CD4-positive, alpha-beta T cell treated with Interleukin-12 subunit alpha and Interleukin-12 subunit beta, for 1 hour (primary cell): ENCODE measurements at regions not wholly inside any gene's neighbourhood (a gene's known extent, or its start where the extent isn't known, plus 50 kb on each side); places are given as distances from the start of the nearest gene placed in this dataset.

ENCODE experiments used
- DNase-seq: peaks from one replicate; pipeline ENCODE4 v3.0.0-alpha.2; 2020

DNA sequence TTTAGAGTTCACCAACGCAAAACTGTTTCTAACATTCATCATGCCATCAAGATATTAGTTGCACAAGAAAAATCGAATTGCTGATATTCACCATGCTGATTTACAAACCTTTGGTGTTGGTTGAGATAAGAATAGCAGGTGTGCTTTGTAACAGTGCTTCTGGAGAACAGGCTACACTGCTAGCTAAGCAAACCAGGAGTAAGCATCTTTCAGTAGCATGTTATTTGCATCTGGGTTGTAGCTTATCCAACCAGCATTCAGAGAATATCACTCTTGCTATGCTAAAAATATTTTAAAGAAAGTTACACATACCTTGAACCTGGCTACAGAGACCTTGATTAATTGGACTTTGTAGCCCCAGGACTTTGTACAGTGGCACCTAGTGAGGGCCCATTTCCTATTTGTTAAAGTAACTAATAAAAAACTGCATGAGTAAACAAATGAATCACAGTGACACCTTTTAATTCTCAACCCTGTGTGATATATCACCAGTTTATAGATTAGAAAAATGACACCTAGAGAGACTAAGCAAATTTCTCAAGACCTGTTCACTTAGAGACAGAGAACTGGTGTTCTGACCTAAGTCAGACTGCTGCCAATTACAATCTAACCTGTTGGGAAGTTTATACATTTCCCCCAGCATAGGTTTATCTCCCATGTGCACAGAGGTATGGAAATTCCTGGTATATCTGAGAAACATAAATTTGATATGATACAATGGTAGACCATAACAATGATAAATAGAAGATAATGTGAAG, 435.5 kb upstream of the TGFBR2 start:
- DNase-seq: no peak

- no peak for DNase-seq
Observed at GRCh38 chr3:30174357-30174756, 432.0 kb upstream of the TGFBR2 start.

GRCh38 chr3:30180310-30181177, 425.9 kb upstream of the TGFBR2 start:
- no peak for DNase-seq

- DNase-seq: no peak
Observed at GRCh38 chr3:30181178-30181465, 425.3 kb upstream of the TGFBR2 start.

DNA sequence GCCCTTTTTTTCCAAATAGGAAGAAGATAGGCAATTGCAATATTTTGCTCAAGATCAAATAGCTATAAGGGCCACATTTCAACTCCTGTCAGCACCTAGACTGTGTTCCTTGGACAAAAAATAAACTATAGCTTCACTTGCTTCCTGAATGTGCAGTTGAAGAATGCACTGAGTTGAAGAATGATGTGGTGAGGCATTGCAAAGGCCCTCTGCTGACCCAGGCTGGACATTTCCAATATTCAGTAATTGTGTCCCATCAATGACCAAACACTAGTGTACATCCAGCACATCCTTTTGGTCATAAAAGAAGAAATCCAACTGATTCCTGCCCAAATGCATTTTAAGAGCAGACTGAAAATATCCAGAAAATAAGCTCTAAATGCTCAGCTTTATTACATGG, 424.8 kb upstream of the TGFBR2 start:
- no peak for DNase-seq

GRCh38 chr3:30183421-30183820, 423.0 kb upstream of the TGFBR2 start:
- no peak for DNase-seq

GRCh38 chr3:30184091-30184810, 422.1 kb upstream of the TGFBR2 start:
- no peak for DNase-seq

DNA sequence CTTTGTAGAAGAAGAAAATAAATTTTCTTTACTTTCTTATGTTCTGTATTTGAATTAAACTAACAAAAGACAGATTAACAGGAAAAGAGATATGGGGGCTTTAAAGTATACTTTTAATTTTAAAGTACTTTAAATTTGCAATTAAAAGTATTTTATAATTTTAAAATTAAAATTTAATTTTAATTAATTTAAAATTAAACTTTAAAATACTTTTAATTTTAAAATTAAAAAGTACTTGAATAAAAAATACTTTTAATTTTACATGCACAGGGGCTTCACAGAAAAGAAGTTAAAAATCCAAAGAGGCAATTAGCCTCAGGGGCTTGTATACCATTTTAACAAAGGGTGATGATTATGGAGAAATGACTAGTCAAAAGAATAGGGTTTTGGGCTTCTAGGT, 420.5 kb upstream of the TGFBR2 start:
- DNase-seq: no peak

- no peak for DNase-seq
Observed at GRCh38 chr3:30186741-30187219, 419.6 kb upstream of the TGFBR2 start.

DNA sequence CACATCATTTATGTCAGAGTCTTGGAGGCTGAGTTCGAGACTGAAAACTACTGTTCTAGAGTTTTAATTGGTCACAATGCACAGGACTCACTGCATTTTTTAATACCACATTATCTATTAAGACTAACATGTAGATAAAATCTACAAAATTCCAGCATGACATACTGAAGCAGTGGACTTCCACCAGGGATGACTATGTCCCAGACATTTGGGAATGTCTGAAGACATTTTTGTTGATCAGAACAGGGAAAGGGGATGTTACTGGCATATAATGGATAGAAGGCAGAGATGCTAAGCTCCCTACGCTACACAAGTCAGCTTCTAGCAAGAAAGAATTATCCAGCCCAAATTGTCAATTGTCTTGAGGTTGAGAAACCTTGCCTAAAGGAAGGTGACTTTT, 419.0 kb upstream of the TGFBR2 start:
- no peak for DNase-seq

DNA sequence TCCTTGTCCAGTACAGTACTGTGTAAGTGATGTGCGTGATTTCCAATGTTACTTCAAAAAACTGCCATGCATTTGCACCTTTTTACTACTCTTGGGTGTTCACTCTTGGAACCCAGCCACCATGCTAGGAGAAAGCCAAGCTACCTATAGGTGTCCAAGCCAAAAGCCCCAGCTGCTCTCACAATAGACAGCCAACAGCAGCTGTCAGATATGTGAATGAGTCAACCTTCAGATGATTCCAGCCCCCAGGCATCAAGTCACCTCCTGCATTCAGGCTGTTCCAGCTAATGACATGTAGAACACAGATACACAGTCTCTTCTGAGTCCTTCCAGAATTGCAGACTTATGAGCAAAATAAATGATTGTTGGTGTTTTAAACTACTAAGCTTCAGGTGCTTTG, 417.7 kb upstream of the TGFBR2 start:
- no peak for DNase-seq

GRCh38 chr3:30189900-30190299, 416.5 kb upstream of the TGFBR2 start:
- no peak for DNase-seq

- DNase-seq: no peak
Observed at GRCh38 chr3:30193625-30194044, 412.8 kb upstream of the TGFBR2 start.

DNA sequence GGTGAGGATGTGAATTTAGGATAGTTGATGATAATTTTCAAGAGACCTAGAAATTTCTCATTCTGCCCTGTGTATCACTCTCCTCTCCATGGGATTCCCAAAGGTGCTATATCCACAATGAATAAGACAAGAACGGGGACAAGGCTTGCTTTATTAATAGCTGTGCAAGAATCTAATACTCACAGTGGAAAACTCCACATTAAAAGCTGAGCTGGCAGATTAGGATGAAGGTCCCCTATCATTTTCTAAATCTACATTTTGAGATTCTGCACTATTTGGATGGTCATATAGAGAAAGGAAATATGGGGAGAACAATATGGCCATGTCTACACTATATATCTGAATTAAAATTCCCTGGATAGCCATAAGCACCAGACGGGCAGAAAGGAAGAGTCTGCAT, 411.0 kb upstream of the TGFBR2 start:
- no peak for DNase-seq

DNA sequence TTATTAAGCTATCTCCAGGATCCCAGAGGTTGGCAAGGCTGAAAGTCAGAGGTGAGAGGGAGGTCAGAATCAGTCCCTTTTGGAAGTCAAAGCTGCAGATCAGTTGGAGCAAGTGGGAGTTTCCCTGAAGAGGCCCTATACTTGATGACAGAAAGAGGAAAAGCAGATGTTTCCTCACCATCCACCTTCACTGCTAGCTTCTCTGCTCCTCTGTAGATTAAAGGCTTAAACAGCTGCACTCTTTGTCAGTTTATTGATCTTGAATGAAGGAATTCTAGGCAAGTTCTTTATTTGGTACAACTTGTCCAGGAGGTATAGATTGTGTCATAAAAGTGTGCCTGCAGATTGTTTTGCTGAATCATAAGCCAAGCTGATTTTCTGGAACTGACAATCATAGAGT, 408.2 kb upstream of the TGFBR2 start:
- no peak for DNase-seq

GRCh38 chr3:30199096-30199759, 407.2 kb upstream of the TGFBR2 start:
- peak; percentile 51 for DNase-seq

GRCh38 chr3:30199855-30200254, 406.5 kb upstream of the TGFBR2 start:
- DNase-seq: no peak

- no peak for DNase-seq
Observed at GRCh38 chr3:30201715-30202114, 404.7 kb upstream of the TGFBR2 start.

DNA sequence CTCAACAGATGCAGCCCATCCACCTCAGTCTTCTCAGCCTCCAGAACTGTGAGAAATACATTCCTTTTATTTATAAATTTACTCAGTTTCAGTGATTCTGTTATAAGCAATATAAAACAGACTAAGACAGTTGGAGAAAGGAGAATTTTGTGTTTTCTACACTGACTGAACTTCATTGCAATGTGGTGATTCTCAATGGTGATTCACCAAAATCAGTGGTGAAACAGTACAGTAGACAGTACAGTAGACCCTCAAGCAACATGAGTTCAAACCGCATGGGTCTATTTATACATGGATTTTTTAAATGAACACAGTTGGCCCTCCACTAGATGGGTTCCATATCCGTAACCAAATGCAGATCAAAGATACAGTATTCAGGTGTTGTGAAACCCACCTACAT, 403.1 kb upstream of the TGFBR2 start:
- no peak for DNase-seq

- DNase-seq: no peak
Observed at GRCh38 chr3:30204126-30204525, 402.3 kb upstream of the TGFBR2 start.

DNA sequence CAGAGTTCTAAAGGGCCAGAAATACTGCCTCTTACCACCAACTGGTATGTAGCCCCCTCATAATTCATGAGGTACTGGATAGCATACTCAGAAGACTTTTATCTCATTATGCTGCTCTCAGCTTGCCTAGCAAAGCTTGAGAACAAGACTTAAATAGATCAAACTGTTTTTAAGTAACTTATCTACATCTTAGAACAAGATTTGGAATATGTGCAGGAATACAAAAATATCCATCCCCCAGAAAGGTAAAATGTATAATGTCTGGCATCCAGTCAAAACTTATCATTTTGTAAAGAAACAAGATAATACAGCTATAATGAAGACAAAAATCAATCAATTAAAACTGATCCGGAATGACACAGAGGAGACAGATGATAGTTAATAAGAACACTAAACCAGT, 400.4 kb upstream of the TGFBR2 start:
- no peak for DNase-seq

DNA sequence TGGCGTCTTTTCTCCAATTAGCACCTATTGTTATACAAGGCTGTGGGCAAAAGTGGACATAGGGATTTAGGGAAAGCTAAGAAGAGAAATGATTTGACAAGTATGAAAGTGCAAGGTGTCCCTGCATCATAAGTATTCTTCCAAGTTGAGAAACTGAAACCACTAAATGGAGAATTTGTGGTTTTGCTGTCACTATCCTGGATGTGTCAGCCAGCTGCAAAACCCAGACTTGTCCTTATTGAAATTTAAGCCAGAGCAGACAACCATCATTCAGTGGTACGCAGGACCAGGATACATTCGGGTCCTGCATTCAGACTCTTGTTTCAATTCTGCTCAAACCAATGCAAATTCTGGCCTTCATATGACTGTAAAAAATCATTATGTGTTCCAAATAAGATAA, 384.8 kb upstream of the TGFBR2 start:
- DNase-seq: no peak

- DNase-seq: no peak
Observed at GRCh38 chr3:30222441-30222840, 384.0 kb upstream of the TGFBR2 start.
